A673 (cell line): ENCODE measurements at regions not wholly inside any gene's neighbourhood (a gene's known extent, or its start where the extent isn't known, plus 50 kb on each side); places are given as distances from the start of the nearest gene placed in this dataset.

Experiments
- BruUV-seq: library from RNA; stranded (reverse); fragments of 400-500 nt; replicated peaks from 2 replicates; lab custom pipeline; 2021; lab: Mats Ljungman, UMichigan
- CTCF ChIA-PET: fragments of 300-600 bp; sonication (Branson Sonifier 250); formaldehyde crosslinking; loops from one replicate; lab custom pipeline; 2022; ENCODE audit warnings: antibody characterized with exemption; lab: Charles Lee
- POLR2A ChIA-PET: fragments of 300-600 bp; sonication (Branson Sonifier 250); formaldehyde crosslinking; loops from one replicate; lab custom pipeline; 2022; ENCODE audit warnings: antibody characterized with exemption; ENCODE audit not compliant: low non-redundant PET; lab: Charles Lee
- DNase-seq: peaks from one replicate; pipeline ENCODE4 v3.0.0-alpha.2; 2015; ENCODE audit warnings: low spot score
- H3K27ac ChIP-seq: fragments of 200-600 bp; sonication (generic); 2 replicates; pipeline ENCODE4 v1.5.1; 2016; ENCODE audit warnings: mixed run types, low read depth, mild to moderate bottlenecking, mixed read lengths, antibody characterized with exemption, low read length; ENCODE audit not compliant: poor library complexity, severe bottlenecking
- H3K27me3 ChIP-seq: fragments of 200-600 bp; sonication (generic); replicated peaks from 2 replicates; pipeline ENCODE4 v1.6.1; 2017; ENCODE audit warnings: mixed run types, low read depth, mild to moderate bottlenecking, mixed read lengths, antibody characterized with exemption, low read length; ENCODE audit not compliant: insufficient read depth, poor library complexity
- H3K36me3 ChIP-seq: fragments of 200-600 bp; sonication (generic); 2 replicates; pipeline ENCODE4 v1.6.1; 2016; ENCODE audit warnings: mixed run types, mild to moderate bottlenecking, mixed read lengths, antibody characterized with exemption, low read length; ENCODE audit not compliant: insufficient read depth, poor library complexity, severe bottlenecking
- H3K4me1 ChIP-seq: fragments of 200-600 bp; sonication (generic); 2 replicates; pipeline ENCODE4 v1.6.1; 2017; ENCODE audit warnings: mixed run types, mild to moderate bottlenecking, mixed read lengths, antibody characterized with exemption, low read length; ENCODE audit not compliant: insufficient read depth, poor library complexity, severe bottlenecking
- H3K4me3 ChIP-seq: fragments of 200-600 bp; sonication (generic); 2 replicates; pipeline ENCODE4 v1.5.1; 2016; ENCODE audit warnings: low read depth, mixed run types, mild to moderate bottlenecking, mixed read lengths, low read length; ENCODE audit not compliant: poor library complexity, severe bottlenecking
- H3K9me3 ChIP-seq: fragments of 200-600 bp; sonication (generic); 2 replicates; pipeline ENCODE4 v1.6.1; 2016; ENCODE audit warnings: mixed run types, low read depth, mild to moderate bottlenecking, mixed read lengths, antibody characterized with exemption, low read length; ENCODE audit not compliant: poor library complexity, severe bottlenecking
- CTCF ChIP-seq: fragments of 300-800, 200-600 bp; sonication (generic); conservative IDR thresholded peaks from 2 replicates; pipeline ENCODE4 v1.5.1; 2017; ENCODE audit warnings: low read depth, mild to moderate bottlenecking, antibody characterized with exemption, low read length, moderate library complexity, mixed read lengths
- EZH2 ChIP-seq: fragments of 200-600 bp; sonication (generic); IDR thresholded peaks from 2 replicates; pipeline ENCODE4 v1.6.1; 2017; ENCODE audit warnings: borderline replicate concordance, low read depth, mild to moderate bottlenecking, mixed read lengths, antibody characterized with exemption, low read length; ENCODE audit not compliant: poor library complexity, severe bottlenecking
- intact Hi-C: fragments of 100-400 bp; cut with micrococcal nuclease; formaldehyde crosslinking; loops from one replicate; pipeline ENCODE4 v1.10.0; 2022; ENCODE audit not compliant: unreplicated experiment

DNA sequence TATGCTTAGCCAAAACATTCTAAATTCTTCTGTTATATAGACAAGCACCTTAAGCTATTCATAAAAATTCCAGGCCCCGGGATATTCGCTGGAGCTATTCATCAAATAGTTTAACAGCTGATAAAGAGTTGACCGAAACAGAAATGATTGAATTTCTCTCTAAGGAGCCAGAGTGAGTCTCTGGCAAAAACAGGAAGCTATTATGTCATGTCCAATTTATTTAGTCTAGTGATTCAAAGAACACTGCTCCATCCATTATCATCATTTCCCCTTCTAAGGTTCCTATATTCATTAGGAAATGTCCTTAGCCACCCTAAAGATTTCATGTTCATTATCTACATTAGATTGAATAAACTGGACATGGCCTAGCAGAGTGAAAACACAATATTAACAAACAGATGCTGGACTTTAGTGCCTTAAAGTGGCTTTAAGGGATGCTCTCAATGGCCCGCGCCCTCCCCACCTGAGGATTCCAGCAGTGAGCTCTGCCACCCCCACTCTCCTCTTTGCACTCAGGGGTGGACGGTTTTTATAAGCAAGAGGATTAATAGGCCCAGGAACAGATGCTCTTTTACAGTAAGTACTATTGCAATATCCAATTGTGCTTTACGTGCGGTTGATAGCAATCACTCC is 122.1 kb upstream of the RGS1 start:
- Histone ChIP-seq H3K4me1 (peaks cover 26% of the 10 kb centered on the region), H3K27me3 (no peaks in the 10 kb centered on the region), H3K4me3 (no peak overlapping the region), H3K27ac (no peak overlapping the region), H3K9me3 (no peaks in the 10 kb centered on the region), H3K36me3 (no peaks in the 10 kb centered on the region)
- intact Hi-C loops = no loop called here
- CTCF ChIA-PET = no interaction called here
- DNase-seq = peak; percentile 42
- BruUV-seq = no TSS peak
- POLR2A ChIA-PET = no interaction called here
- TF ChIP-seq EZH2 = no peak
- no peak for TF ChIP-seq CTCF

GRCh38 chr1:192459467-192459866 is 116.1 kb upstream of the RGS1 start:
- Histone ChIP-seq H3K4me3 (no peak overlapping the region), H3K4me1 (no peaks in the 10 kb centered on the region), H3K36me3 (no peaks in the 10 kb centered on the region), H3K27me3 (no peaks in the 10 kb centered on the region), H3K27ac (no peak overlapping the region), H3K9me3 (no peaks in the 10 kb centered on the region)
- TF ChIP-seq EZH2 (no peak), CTCF (no peak)
- ChIA-PET POLR2A (no interaction called here), CTCF (no interaction called here)
- no TSS peak for BruUV-seq
- no peak for DNase-seq
- intact Hi-C loops = no loop called here

DNA sequence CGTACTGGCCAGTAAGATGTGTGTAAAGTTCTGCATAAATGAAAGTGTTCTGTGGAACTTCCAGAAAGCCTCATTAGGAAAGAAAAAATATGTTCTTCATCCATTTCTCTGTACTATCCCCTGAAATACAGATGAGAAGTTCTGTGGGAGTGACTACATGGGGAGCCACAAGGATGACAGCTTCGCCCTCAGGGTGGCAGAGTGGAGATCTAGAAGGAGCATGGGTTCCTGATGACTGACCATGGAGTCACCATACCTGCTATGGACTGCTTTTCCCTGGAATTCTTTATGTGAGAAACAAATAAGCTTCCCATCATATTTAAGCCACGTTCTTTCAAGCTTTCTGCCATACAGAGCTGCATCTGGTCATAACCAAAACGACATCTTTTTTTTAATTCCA is 113.9 kb upstream of the RGS1 start:
- no TSS peak for BruUV-seq
- no peak for DNase-seq
- Histone ChIP-seq H3K9me3 (no peaks in the 10 kb centered on the region), H3K4me1 (no peaks in the 10 kb centered on the region), H3K4me3 (no peak overlapping the region), H3K27me3 (no peaks in the 10 kb centered on the region), H3K36me3 (no peaks in the 10 kb centered on the region), H3K27ac (no peak overlapping the region)
- CTCF ChIA-PET = no interaction called here
- intact Hi-C loops = no loop called here
- POLR2A ChIA-PET = interaction anchor here (0.6 kb wide), 1 partner anchor 504 kb away, joined by 6 read pairs; no protein-coding TSS in a partner anchor
- TF ChIP-seq EZH2 (no peak), CTCF (no peak)
